Thyroid gland (tissue), 4 donors: ENCODE measurements at regions not wholly inside any gene's neighbourhood (a gene's known extent, or its start where the extent isn't known, plus 50 kb on each side); places are given as distances from the start of the nearest gene placed in this dataset.

Experiments
- DNase-seq, 2 donors: peaks; one replicate each; pipeline ENCODE4 v3.0.0-alpha.2; 2019
- H3K27ac ChIP-seq, 3 donors: fragments of 200-600 bp; sonication (generic); 1 replicate in 2 of 3; 2 replicates in 1 of 3; pipeline ENCODE4 v1.5.1; 2016 to 2019; ENCODE audit warnings: mild to moderate bottlenecking in 1 of 3, moderate library complexity in 1 of 3
- H3K27me3 ChIP-seq: fragments of 200-600 bp; sonication (generic); one replicate; pipeline ENCODE4 v1.5.1; 2019
- H3K36me3 ChIP-seq, 2 donors: fragments of 200-600 bp; sonication (generic); one replicate each; pipeline ENCODE4 v1.5.1; 2016 to 2019
- H3K4me1 ChIP-seq, 2 donors: fragments of 200-600 bp; sonication (generic); one replicate each; pipeline ENCODE4 v1.5.1; 2017 to 2019
- H3K4me3 ChIP-seq, 3 donors: fragments of 200-600 bp; sonication (generic); replicated peaks in 1 of 3; 1 replicate in 2 of 3; 2 replicates in 1 of 3; pipeline ENCODE4 v1.5.1; 2016; ENCODE audit warnings: mild to moderate bottlenecking in 1 of 3
- H3K9me3 ChIP-seq: fragments of 200-600 bp; sonication (generic); one replicate; pipeline ENCODE4 v1.5.1; 2017
- CTCF ChIP-seq, 6 experiments: fragments of 200-600 bp in 3 of 6; fragments of 450-650 bp in 3 of 6; sonication (generic) in 3 of 6; IDR thresholded peaks; one replicate each; pipeline ENCODE4 v1.5.1; 2016 to 2019; ENCODE audit warnings: antibody characterized with exemption in 6 of 6, mild to moderate bottlenecking in 2 of 6, inconsistent platforms in 1 of 6, moderate library complexity in 1 of 6
- POLR2A ChIP-seq, 2 donors: fragments of 450-650 bp; IDR thresholded peaks; one replicate each; pipeline ENCODE4 v1.6.1; 2017; ENCODE audit warnings: antibody characterized with exemption in 2 of 2, mild to moderate bottlenecking in 2 of 2, moderate library complexity in 1 of 2
- WGBS, 2 donors: methylation state at CpG; one replicate each; pipeline ENCODE4 v1.1.5; 2017; 5-methylcytosine and 5-hydroxymethylcytosine counted together
- intact Hi-C: fragments of 100-400 bp; cut with DNase I; formaldehyde crosslinking; loops from one replicate; pipeline ENCODE4 v1.15.1; 2023

GRCh38 chr15:95591886-95592285 lies 738.6 kb upstream of the NR2F2 start:
- no peak overlapping the region for H3K27ac ChIP-seq
- intact Hi-C loops: no loop called here

GRCh38 chr15:95594496-95594895 lies 736.0 kb upstream of the NR2F2 start:
- no peaks in the 10 kb centered on the region for H3K36me3 ChIP-seq
- H3K27me3 ChIP-seq: no peaks in the 10 kb centered on the region
- H3K27ac ChIP-seq: no peak overlapping the region
- H3K4me1 ChIP-seq: no peaks in the 10 kb centered on the region
- H3K9me3 ChIP-seq: no peaks in the 10 kb centered on the region
- intact Hi-C loops: no loop called here
- no peak for TF ChIP-seq POLR2A (IDR thresholded peaks at IDR 0.05)
- no peak for TF ChIP-seq CTCF (IDR thresholded peaks at IDR 0.05)
- H3K4me3 ChIP-seq: no peak overlapping the region
- 83 to 88% methylated on average over 4 of the region's 4 CpGs for WGBS, 2 donors
- no peak for DNase-seq

More at GRCh38 chr15:95591886-95592285, 738.6 kb upstream of the NR2F2 start:
- Histone ChIP-seq H3K9me3 (no peaks in the 10 kb centered on the region), H3K4me1 (no peaks in the 10 kb centered on the region), H3K27me3 (no peaks in the 10 kb centered on the region), H3K36me3 (no peaks in the 10 kb centered on the region), H3K4me3 (no peak overlapping the region)
- WGBS, 2 donors: 74 to 79% methylated on average over 3 of the region's 3 CpGs
- TF ChIP-seq CTCF (IDR thresholded peaks at IDR 0.05): no peak
- TF ChIP-seq POLR2A (IDR thresholded peaks at IDR 0.05): no peak
- DNase-seq: no peak

- H3K36me3 ChIP-seq: no peaks in the 10 kb centered on the region
- no peak for TF ChIP-seq POLR2A (IDR thresholded peaks at IDR 0.05)
- no peak for TF ChIP-seq CTCF (IDR thresholded peaks at IDR 0.05)
Observed at GRCh38 chr15:95595759-95596158, 734.7 kb upstream of the NR2F2 start.

GRCh38 chr15:95596496-95596895 lies 734.0 kb upstream of the NR2F2 start:
- 54 to 61% methylated on average over 6 of the region's 6 CpGs for WGBS, 2 donors
- H3K27me3 ChIP-seq: no peaks in the 10 kb centered on the region
- H3K36me3 ChIP-seq: no peaks in the 10 kb centered on the region
- no peak overlapping the region for H3K27ac ChIP-seq
- H3K4me1 ChIP-seq: no peaks in the 10 kb centered on the region
- DNase-seq: no peak
- intact Hi-C loops: no loop called here
- no peaks in the 10 kb centered on the region for H3K9me3 ChIP-seq
- TF ChIP-seq CTCF (IDR thresholded peaks at IDR 0.05): no peak
- no peak for TF ChIP-seq POLR2A (IDR thresholded peaks at IDR 0.05)
- no peak overlapping the region for H3K4me3 ChIP-seq

More at GRCh38 chr15:95595759-95596158, 734.7 kb upstream of the NR2F2 start:
- DNase-seq: no peak
- Histone ChIP-seq H3K4me3 (no peak overlapping the region), H3K4me1 (no peaks in the 10 kb centered on the region), H3K27me3 (no peaks in the 10 kb centered on the region), H3K9me3 (no peaks in the 10 kb centered on the region), H3K27ac (no peak overlapping the region)
- intact Hi-C loops: no loop called here

- Histone ChIP-seq H3K4me3 (no peak overlapping the region), H3K27me3 (no peaks in the 10 kb centered on the region), H3K9me3 (no peaks in the 10 kb centered on the region), H3K36me3 (no peaks in the 10 kb centered on the region), H3K27ac (no peak overlapping the region), H3K4me1 (no peaks in the 10 kb centered on the region)
- TF ChIP-seq POLR2A (IDR thresholded peaks at IDR 0.05) (no peak), CTCF (IDR thresholded peaks at IDR 0.05) (no peak)
- no peak for DNase-seq
- intact Hi-C loops: no loop called here
- WGBS, 2 donors: 74 to 77% methylated on average over 8 of the region's 8 CpGs
Observed at GRCh38 chr15:95598251-95598855, 732.1 kb upstream of the NR2F2 start.
